H1 (cell line): ENCODE measurements at regions not wholly inside any gene's neighbourhood (a gene's known extent, or its start where the extent isn't known, plus 50 kb on each side); places are given as distances from the start of the nearest gene placed in this dataset.

Source experiments
- CTCF ChIA-PET: fragments of 300-600 bp; sonication (Branson Sonifier 250); formaldehyde crosslinking; loops from one replicate; lab custom pipeline; 2021; ENCODE audit not compliant: partially characterized antibody; lab: Charles Lee
- POLR2A ChIA-PET: fragments of 300-600 bp; sonication (Branson Sonifier 250); formaldehyde crosslinking; loops from one replicate; lab custom pipeline; 2021; ENCODE audit warnings: inconsistent platforms; ENCODE audit not compliant: partially characterized antibody; lab: Charles Lee
- DNase-seq, 2 experiments: peaks; one replicate each; pipeline versions ENCODE4 v3.0.0 to v3.0.0-alpha.2; 2010 to 2022; ENCODE audit warnings: low spot score in 2 of 2, low read depth in 1 of 2, mixed read lengths in 1 of 2
- FAIRE-seq: peaks from 2 replicates; lab custom pipeline; 2011; peaks lifted over from hg19 to GRCh38; lab: Jason Lieb, UNC
- H2AFZ ChIP-seq: 2 replicates; pipeline ENCODE4 v1.8.1; 2012; ENCODE audit warnings: low read length, inconsistent platforms
- H2AK5ac ChIP-seq: 2 replicates; pipeline ENCODE4 v1.6.1; 2013; ENCODE audit warnings: low read depth, low read length
- H2BK120ac ChIP-seq: replicated peaks from 2 replicates; pipeline ENCODE3; 2013; ENCODE audit warnings: low read depth, low read length, inconsistent platforms
- H2BK12ac ChIP-seq: 2 replicates; pipeline ENCODE4 v1.6.1; 2013; ENCODE audit warnings: low read depth, low read length
- H2BK15ac ChIP-seq: 2 replicates; pipeline ENCODE4 v1.6.1; 2013; ENCODE audit warnings: low read length
- H2BK20ac ChIP-seq: 2 replicates; pipeline ENCODE4 v1.6.1; 2013; ENCODE audit warnings: low read length
- H2BK5ac ChIP-seq: 2 replicates; pipeline ENCODE4 v1.6.1; 2013; ENCODE audit warnings: low read depth, low read length
- H3K14ac ChIP-seq: 2 replicates; pipeline ENCODE4 v1.6.1; 2013; ENCODE audit warnings: inconsistent platforms; ENCODE audit not compliant: insufficient read length
- H3K18ac ChIP-seq: 2 replicates; pipeline ENCODE4 v1.6.1; 2013; ENCODE audit warnings: low read length; ENCODE audit errors: extremely low read depth
- H3K23ac ChIP-seq: 2 replicates; pipeline ENCODE4 v1.6.1; 2013; ENCODE audit warnings: inconsistent platforms; ENCODE audit not compliant: insufficient read length
- H3K23me2 ChIP-seq: 2 replicates; pipeline ENCODE4 v1.6.1; 2013; ENCODE audit warnings: low read depth, low read length
- H3K27ac ChIP-seq: 2 replicates; pipeline ENCODE4 v1.6.1; 2011; ENCODE audit warnings: low read depth, low read length, inconsistent platforms
- H3K27me3 ChIP-seq, 4 experiments: replicated peaks in 1 of 4; 1 replicate in 1 of 4; 2 replicates in 3 of 4; pipeline versions ENCODE4 v1.6.1 to v1.8.1; 2011 to 2013; ENCODE audit warnings: low read length in 3 of 4, mild to moderate bottlenecking in 3 of 4, inconsistent platforms in 2 of 4, mixed read lengths in 2 of 4, moderate library complexity in 1 of 4; ENCODE audit not compliant: control insufficient read depth in 3 of 4, insufficient read depth in 3 of 4; ENCODE audit errors: extremely low read depth in 1 of 4
- H3K36me3 ChIP-seq, 4 experiments: 2 replicates each; pipeline versions ENCODE4 v1.6.1 to v1.8.1; 2011 to 2013; ENCODE audit warnings: mild to moderate bottlenecking in 4 of 4, low read length in 3 of 4, moderate library complexity in 2 of 4, control low read depth in 1 of 4, inconsistent platforms in 1 of 4; ENCODE audit not compliant: insufficient read depth in 4 of 4, control insufficient read depth in 2 of 4
- H3K4ac ChIP-seq: replicated peaks from 2 replicates; pipeline ENCODE3; 2013; ENCODE audit warnings: low read length, low read depth, mixed read lengths, inconsistent platforms; ENCODE audit not compliant: insufficient read length
- H3K4me1 ChIP-seq, 4 experiments: replicated peaks in 1 of 4; 1 replicate in 1 of 4; 2 replicates in 3 of 4; pipeline versions ENCODE4 v1.6.1 to v1.8.1; 2011 to 2013; ENCODE audit warnings: low read length in 3 of 4, inconsistent platforms in 2 of 4, mixed read lengths in 1 of 4; ENCODE audit not compliant: insufficient read depth in 4 of 4, control insufficient read depth in 3 of 4
- H3K4me2 ChIP-seq, 2 experiments: 2 replicates each; pipeline versions ENCODE4 v1.6.1 to v1.8.1; 2011 to 2013; ENCODE audit warnings: low read depth in 2 of 2, low read length in 2 of 2, control low read depth in 1 of 2, inconsistent platforms in 1 of 2, mild to moderate bottlenecking in 1 of 2; ENCODE audit not compliant: insufficient read depth in 1 of 2
- H3K4me3 ChIP-seq, 4 experiments: fragments of 200-600, 300-600 bp in 1 of 4; sonication (generic), shearing (Covaris generic), sonication (Bioruptor Twin) in 1 of 4; 2 replicates each; pipeline versions ENCODE4 v1.5.1 to v1.8.1; 2011 to 2016; ENCODE audit warnings: low read length in 4 of 4, low read depth in 3 of 4, control low read depth in 2 of 4, inconsistent platforms in 2 of 4, mild to moderate bottlenecking in 2 of 4, mixed read lengths in 1 of 4, moderate library complexity in 1 of 4; ENCODE audit not compliant: insufficient read depth in 2 of 4; ENCODE audit errors: extremely low read depth in 1 of 4
- H3K56ac ChIP-seq: replicated peaks from 2 replicates; pipeline ENCODE3; 2013; ENCODE audit warnings: low read depth, mild to moderate bottlenecking, mixed read lengths, low read length, inconsistent platforms; ENCODE audit not compliant: insufficient read length
- H3K79me1 ChIP-seq: 2 replicates; pipeline ENCODE4 v1.6.1; 2013; ENCODE audit warnings: low read depth, low read length, control low read depth
- H3K79me2 ChIP-seq, 2 experiments: 2 replicates each; pipeline versions ENCODE4 v1.6.1 to v1.8.1; 2012 to 2013; ENCODE audit warnings: low read length in 2 of 2, mild to moderate bottlenecking in 2 of 2, inconsistent platforms in 1 of 2; ENCODE audit not compliant: insufficient read depth in 2 of 2, control insufficient read depth in 1 of 2
- H3K9ac ChIP-seq, 4 experiments: replicated peaks in 1 of 4; 1 replicate in 1 of 4; 2 replicates in 3 of 4; pipeline versions ENCODE4 v1.6.1 to v1.8.1; 2011 to 2013; ENCODE audit warnings: low read depth in 3 of 4, low read length in 3 of 4, control low read depth in 2 of 4, mild to moderate bottlenecking in 2 of 4, moderate library complexity in 2 of 4, inconsistent platforms in 1 of 4; ENCODE audit errors: extremely low read depth in 1 of 4
- H3K9me3 ChIP-seq, 2 experiments: 2 replicates each; pipeline versions ENCODE4 v1.6.1 to v1.8.1; 2012 to 2013; ENCODE audit warnings: mild to moderate bottlenecking in 2 of 2, moderate library complexity in 2 of 2, control low read depth in 1 of 2, inconsistent platforms in 1 of 2, low read depth in 1 of 2, low read length in 1 of 2, mixed read lengths in 1 of 2; ENCODE audit not compliant: insufficient read depth in 2 of 2
- H4K20me1 ChIP-seq, 2 experiments: replicated peaks in 1 of 2; 2 replicates each; pipeline versions ENCODE3 to v1.8.1; 2011 to 2013; ENCODE audit warnings: inconsistent platforms in 2 of 2, low read length in 2 of 2, mild to moderate bottlenecking in 1 of 2; ENCODE audit not compliant: insufficient read depth in 2 of 2, control insufficient read depth in 1 of 2
- H4K5ac ChIP-seq: 2 replicates; pipeline ENCODE4 v1.6.1; 2013; ENCODE audit warnings: low read length, low read depth, mixed read lengths, inconsistent platforms; ENCODE audit not compliant: insufficient read length
- H4K8ac ChIP-seq: 2 replicates; pipeline ENCODE4 v1.8.0; 2013; ENCODE audit warnings: mild to moderate bottlenecking, moderate library complexity, low read length, inconsistent platforms; ENCODE audit not compliant: insufficient read depth; ENCODE audit errors: extremely low read depth
- H4K91ac ChIP-seq: replicated peaks from 2 replicates; pipeline ENCODE3; 2013; ENCODE audit warnings: low read length, mixed read lengths, inconsistent platforms; ENCODE audit not compliant: insufficient read length
- BACH1 ChIP-seq: IDR thresholded peaks from 2 replicates; pipeline ENCODE4 v1.6.1; 2012; ENCODE audit warnings: low read length, improper control_type of control experiment
- BRCA1 ChIP-seq: IDR thresholded peaks from 2 replicates; pipeline ENCODE4 v1.6.1; 2012; ENCODE audit warnings: low read depth, low read length, improper control_type of control experiment
- GABPA ChIP-seq: IDR thresholded peaks from 2 replicates; pipeline ENCODE4 v1.6.1; 2011; ENCODE audit warnings: mild to moderate bottlenecking, low read length, moderate library complexity, borderline replicate concordance; ENCODE audit not compliant: insufficient read depth
- HDAC2 ChIP-seq, 2 experiments: fragments of 300-600 bp in 1 of 2; sonication (generic) in 1 of 2; IDR thresholded peaks; 2 replicates each; pipeline ENCODE4 v1.6.1; 2011 to 2012; ENCODE audit warnings: low read depth in 2 of 2, low read length in 2 of 2, mild to moderate bottlenecking in 2 of 2, moderate library complexity in 2 of 2, borderline replicate concordance in 1 of 2, inconsistent platforms in 1 of 2
- KDM5A ChIP-seq: fragments of 200-600 bp; IDR thresholded peaks from 2 replicates; pipeline ENCODE4 v1.7.1; 2012; ENCODE audit warnings: mild to moderate bottlenecking, low read length, inconsistent platforms, mixed read lengths
- POLR2AphosphoS5 ChIP-seq: IDR thresholded peaks from 2 replicates; pipeline ENCODE4 v1.6.1; 2011; ENCODE audit warnings: low read depth, low read length
- POU5F1 ChIP-seq: IDR thresholded peaks from 2 replicates; pipeline ENCODE4 v1.6.1; 2011; ENCODE audit warnings: low read depth, mild to moderate bottlenecking, low read length, moderate library complexity
- RAD21 ChIP-seq, 2 experiments: IDR thresholded peaks in 1 of 2; conservative IDR thresholded peaks in 1 of 2; 2 replicates each; pipeline ENCODE4 v1.6.1; 2011; ENCODE audit warnings: low read depth in 2 of 2, low read length in 2 of 2, improper control_type of control experiment in 1 of 2, inconsistent platforms in 1 of 2, mild to moderate bottlenecking in 1 of 2, moderate library complexity in 1 of 2
- SP1 ChIP-seq: IDR thresholded peaks from 2 replicates; pipeline ENCODE4 v1.6.1; 2011; ENCODE audit warnings: low read depth, low read length
- SP4 ChIP-seq: IDR thresholded peaks from 2 replicates; pipeline ENCODE4 v1.6.1; 2012; ENCODE audit warnings: low read length, inconsistent platforms
- WGBS, 2 experiments: shearing (Covaris generic) in 1 of 2; methylation state at CpG; one replicate each; pipeline versions ENCODE4 v1.1.6 to v1.1.7; 2013 to 2015; ENCODE audit warnings: low lambda C conversion rate in 2 of 2, mixed read lengths in 2 of 2, inconsistent platforms in 1 of 2, low coverage in 1 of 2, missing lambda C conversion rate in 1 of 2; ENCODE audit not compliant: insufficient replicate concordance in 2 of 2, insufficient coverage in 1 of 2, insufficient read length in 1 of 2; ENCODE audit errors: extremely low coverage in 1 of 2, missing lambda C conversion rate in 1 of 2; 5-methylcytosine and 5-hydroxymethylcytosine counted together
- TF ChIP-seq, protein P1 (sequence below): IDR thresholded peaks from 2 replicates; pipeline ENCODE4 v1.6.1; 2011; ENCODE audit warnings: low read depth, mild to moderate bottlenecking, low read length; ENCODE audit not compliant: insufficient read depth
- TF ChIP-seq, protein P2 (sequence below): IDR thresholded peaks from 2 replicates; pipeline ENCODE4 v1.6.1; 2012; ENCODE audit warnings: low read length, inconsistent platforms
- TF ChIP-seq, protein P3 (sequence below): IDR thresholded peaks from 2 replicates; pipeline ENCODE4 v1.6.1; 2012; ENCODE audit warnings: inconsistent platforms

- Histone ChIP-seq H3K9ac (no peak overlapping the region), H3K23ac (no peak overlapping the region), H2BK5ac (no peak overlapping the region), H3K79me1 (no peaks in the 10 kb centered on the region), H3K4ac (no peak overlapping the region), H3K56ac (no peak overlapping the region), H4K91ac (no peak overlapping the region), H2BK20ac (no peak overlapping the region), H2BK120ac (no peak overlapping the region), H3K36me3 (no peaks in the 10 kb centered on the region), H3K27me3 (no peaks in the 10 kb centered on the region), H2BK15ac (no peak overlapping the region), H3K4me1 (no peaks in the 10 kb centered on the region), H3K4me2 (no peak overlapping the region), H4K20me1 (peaks cover 0 to 4% of the 10 kb centered on the region in 2 experiments), H2AK5ac (no peak overlapping the region), H3K23me2 (peaks cover 23% of the 10 kb centered on the region; the same call in 1 of the 2 replicates), H3K18ac (no peak overlapping the region), H3K4me3 (no peak overlapping the region), H2AFZ (no peak overlapping the region), H3K27ac (no peak overlapping the region), H2BK12ac (no peak overlapping the region), H3K9me3 (peaks cover 41 to 82% of the 10 kb centered on the region in 2 experiments), H4K8ac (no peak overlapping the region), H3K14ac (no peak overlapping the region), H4K5ac (no peak overlapping the region), H3K79me2 (no peaks in the 10 kb centered on the region; a peak in 1 of 4 replicates)
- WGBS, 2 experiments = 85 to 95% methylated on average over 6 to 11 of the region's 11 CpGs
- CTCF ChIA-PET = no interaction called here
- POLR2A ChIA-PET = no interaction called here
- DNase-seq = no peak
- no peak for FAIRE-seq
- TF ChIP-seq POLR2AphosphoS5 = no peak
- TF ChIP-seq BRCA1 = no peak
- TF ChIP-seq, protein P1, sequence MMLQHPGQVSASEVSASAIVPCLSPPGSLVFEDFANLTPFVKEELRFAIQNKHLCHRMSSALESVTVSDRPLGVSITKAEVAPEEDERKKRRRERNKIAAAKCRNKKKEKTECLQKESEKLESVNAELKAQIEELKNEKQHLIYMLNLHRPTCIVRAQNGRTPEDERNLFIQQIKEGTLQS = no peak
- TF ChIP-seq SP4 = no peak
- no peak for TF ChIP-seq RAD21 (IDR thresholded peaks at IDR 0.05 in 1 of 2, conservative IDR thresholded peaks at IDR 0.05 in 1 of 2; ENCODE audit: low read depth in 2 of 2, low read length in 2 of 2)
- no peak for TF ChIP-seq HDAC2 (IDR thresholded peaks at IDR 0.05; ENCODE audit: borderline replicate concordance in 1 of 2, low read depth in 2 of 2, low read length in 2 of 2)
- TF ChIP-seq, protein P2, sequence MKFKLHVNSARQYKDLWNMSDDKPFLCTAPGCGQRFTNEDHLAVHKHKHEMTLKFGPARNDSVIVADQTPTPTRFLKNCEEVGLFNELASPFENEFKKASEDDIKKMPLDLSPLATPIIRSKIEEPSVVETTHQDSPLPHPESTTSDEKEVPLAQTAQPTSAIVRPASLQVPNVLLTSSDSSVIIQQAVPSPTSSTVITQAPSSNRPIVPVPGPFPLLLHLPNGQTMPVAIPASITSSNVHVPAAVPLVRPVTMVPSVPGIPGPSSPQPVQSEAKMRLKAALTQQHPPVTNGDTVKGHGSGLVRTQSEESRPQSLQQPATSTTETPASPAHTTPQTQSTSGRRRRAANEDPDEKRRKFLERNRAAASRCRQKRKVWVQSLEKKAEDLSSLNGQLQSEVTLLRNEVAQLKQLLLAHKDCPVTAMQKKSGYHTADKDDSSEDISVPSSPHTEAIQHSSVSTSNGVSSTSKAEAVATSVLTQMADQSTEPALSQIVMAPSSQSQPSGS = no peak
- TF ChIP-seq, protein P3, sequence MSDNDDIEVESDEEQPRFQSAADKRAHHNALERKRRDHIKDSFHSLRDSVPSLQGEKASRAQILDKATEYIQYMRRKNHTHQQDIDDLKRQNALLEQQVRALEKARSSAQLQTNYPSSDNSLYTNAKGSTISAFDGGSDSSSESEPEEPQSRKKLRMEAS = no peak
- TF ChIP-seq BACH1 = no peak
- no peak for TF ChIP-seq POU5F1
- no peak for TF ChIP-seq GABPA
- no peak for TF ChIP-seq KDM5A
- no peak for TF ChIP-seq SP1
- TF ChIP-seq, all 59 proteins: peak for 0
Observed at GRCh38 chr2:89811295-89811694, 1119.8 kb downstream of the RPIA start.
